Mucosa of descending colon (tissue), 3 donors: ENCODE measurements at regions not wholly inside any gene's neighbourhood (a gene's known extent, or its start where the extent isn't known, plus 50 kb on each side); places are given as distances from the start of the nearest gene placed in this dataset.

Experiments used
- ATAC-seq: fragments of 200-7000 bp; cut with Tn5 transposase; one replicate; pipeline ENCODE4 v1.9.1; 2020; ENCODE audit warnings: mild to moderate bottlenecking, moderate library complexity
- DNase-seq, 3 donors: peaks; one replicate each; pipeline ENCODE4 v3.0.0-alpha.2; 2020
- H3K36me3 ChIP-seq: fragments of 200-600 bp; one replicate; pipeline ENCODE4 v1.8.0; 2021; ENCODE audit warnings: low read depth, mild to moderate bottlenecking
- H3K4me1 ChIP-seq: fragments of 200-600 bp; one replicate; pipeline ENCODE4 v1.8.0; 2021; ENCODE audit warnings: low read depth, mild to moderate bottlenecking
- H3K4me3 ChIP-seq: fragments of 200-600 bp; one replicate; pipeline ENCODE4 v1.8.0; 2021; ENCODE audit warnings: mild to moderate bottlenecking
- H3K9me3 ChIP-seq: fragments of 200-600 bp; one replicate; pipeline ENCODE4 v1.8.0; 2021; ENCODE audit warnings: mild to moderate bottlenecking
- intact Hi-C, 2 donors: fragments of 100-400 bp; cut with DNase I in 1 of 2; cut with micrococcal nuclease in 1 of 2; formaldehyde crosslinking; loops; one replicate each; pipeline versions ENCODE4 v1.11.0 to v1.11.1; 2022; cut with DNase I, micrococcal nuclease
- TF ChIP-seq, protein P1 (sequence below): fragments of 200-600 bp; IDR thresholded peaks from one replicate; pipeline ENCODE4 v1.8.0; 2022; ENCODE audit warnings: antibody characterized with exemption, mild to moderate bottlenecking
- donor health status: DM: no; HTN: no; CAD: no; lungs with moderate emphysema.
- donor health status: DM: no; HTN: no; CAD: no.
- donor health status: DM: no; HTN: yes; CAD: no.

DNA sequence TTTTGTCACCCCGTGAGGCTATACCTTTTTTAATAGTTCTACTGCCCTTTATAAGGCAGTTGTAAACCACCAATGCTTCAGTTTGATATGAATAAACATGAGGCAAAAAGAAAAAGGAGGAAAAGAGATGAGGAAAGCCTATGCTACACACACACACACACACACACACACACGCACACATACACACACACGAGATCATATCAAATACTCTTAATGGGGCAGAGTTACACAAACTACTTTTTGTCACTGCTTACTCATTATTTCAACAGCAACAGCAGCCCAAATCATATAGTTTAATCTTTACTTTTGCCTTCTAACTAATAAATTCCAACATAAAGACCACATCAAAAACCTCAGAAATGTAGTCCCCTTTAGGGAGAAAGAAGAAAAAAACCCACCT lies 116.8 kb upstream of the PAM start:
- TF ChIP-seq, protein P1, sequence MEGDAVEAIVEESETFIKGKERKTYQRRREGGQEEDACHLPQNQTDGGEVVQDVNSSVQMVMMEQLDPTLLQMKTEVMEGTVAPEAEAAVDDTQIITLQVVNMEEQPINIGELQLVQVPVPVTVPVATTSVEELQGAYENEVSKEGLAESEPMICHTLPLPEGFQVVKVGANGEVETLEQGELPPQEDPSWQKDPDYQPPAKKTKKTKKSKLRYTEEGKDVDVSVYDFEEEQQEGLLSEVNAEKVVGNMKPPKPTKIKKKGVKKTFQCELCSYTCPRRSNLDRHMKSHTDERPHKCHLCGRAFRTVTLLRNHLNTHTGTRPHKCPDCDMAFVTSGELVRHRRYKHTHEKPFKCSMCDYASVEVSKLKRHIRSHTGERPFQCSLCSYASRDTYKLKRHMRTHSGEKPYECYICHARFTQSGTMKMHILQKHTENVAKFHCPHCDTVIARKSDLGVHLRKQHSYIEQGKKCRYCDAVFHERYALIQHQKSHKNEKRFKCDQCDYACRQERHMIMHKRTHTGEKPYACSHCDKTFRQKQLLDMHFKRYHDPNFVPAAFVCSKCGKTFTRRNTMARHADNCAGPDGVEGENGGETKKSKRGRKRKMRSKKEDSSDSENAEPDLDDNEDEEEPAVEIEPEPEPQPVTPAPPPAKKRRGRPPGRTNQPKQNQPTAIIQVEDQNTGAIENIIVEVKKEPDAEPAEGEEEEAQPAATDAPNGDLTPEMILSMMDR = no peak
- Histone ChIP-seq H3K9me3 (peaks cover 4% of the 10 kb centered on the region), H3K4me3 (no peak overlapping the region), H3K4me1 (no peaks in the 10 kb centered on the region), H3K36me3 (no peaks in the 10 kb centered on the region)
- no peak for DNase-seq
- no peak for ATAC-seq
- intact Hi-C loops = no loop called here

DNA sequence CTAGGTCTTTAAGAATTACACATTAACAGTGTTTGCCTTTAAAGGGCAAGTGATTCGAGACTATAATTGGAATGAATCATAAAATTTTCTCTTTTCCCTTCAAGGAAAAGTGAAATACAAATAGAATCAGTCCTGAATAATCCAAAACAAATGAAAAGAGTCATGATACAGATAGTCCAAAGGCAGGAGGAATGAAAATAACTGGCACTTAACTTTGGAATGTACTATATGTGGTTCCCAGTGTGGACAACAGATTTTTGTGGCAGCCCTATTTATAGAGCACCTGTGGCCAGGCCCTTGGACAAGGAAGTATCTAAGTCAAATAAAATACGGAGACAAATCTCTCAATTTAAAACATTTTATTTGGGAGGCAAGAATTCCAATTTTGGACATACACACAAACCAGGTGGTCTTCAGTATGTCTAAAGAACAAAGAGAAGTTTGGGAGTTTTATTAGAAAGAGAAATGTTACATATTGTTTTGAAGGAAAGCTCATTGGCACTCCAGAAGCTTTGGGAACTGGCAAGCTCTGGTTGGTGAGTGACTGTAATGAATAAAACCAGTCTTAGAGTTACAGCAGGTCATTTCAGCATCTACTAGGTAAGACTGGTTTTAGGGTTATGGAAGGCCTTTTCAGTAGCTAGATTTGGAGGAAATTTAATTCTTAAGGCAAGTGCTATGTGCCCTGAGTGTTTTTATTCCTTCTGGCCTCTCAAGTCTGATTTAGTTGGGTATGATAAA lies 116.0 kb upstream of the PAM start:
- DNase-seq (no peak), ATAC-seq (no peak)
- H3K4me3 ChIP-seq = no peak overlapping the region
- intact Hi-C loops = no loop called here
- TF ChIP-seq, protein P1 = no peak
- no peaks in the 10 kb centered on the region for H3K4me1 ChIP-seq
- no peaks in the 10 kb centered on the region for H3K9me3 ChIP-seq
- no peaks in the 10 kb centered on the region for H3K36me3 ChIP-seq

DNA sequence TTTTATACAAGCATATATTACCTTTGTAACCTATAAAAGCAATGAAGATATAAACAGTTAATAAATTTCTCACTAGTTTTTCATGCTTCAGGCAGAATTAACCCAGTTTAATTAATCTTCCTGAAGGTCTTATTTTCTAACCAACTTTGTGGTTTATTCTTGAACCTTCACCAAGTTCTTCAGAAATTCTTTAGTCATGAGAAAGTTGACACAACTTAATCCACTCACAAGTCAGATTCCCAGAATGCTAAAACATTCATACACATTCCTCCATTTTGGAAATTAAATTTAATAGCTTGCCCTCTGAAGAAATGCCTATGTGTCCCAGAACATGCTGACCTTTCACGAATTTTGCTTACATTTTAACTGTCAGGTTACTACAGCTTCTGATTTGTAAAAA lies 105.4 kb upstream of the PAM start:
- DNase-seq (no peak), ATAC-seq (no peak)
- Histone ChIP-seq H3K36me3 (no peaks in the 10 kb centered on the region), H3K4me3 (no peak overlapping the region), H3K9me3 (peaks cover 3% of the 10 kb centered on the region), H3K4me1 (no peaks in the 10 kb centered on the region)
- intact Hi-C loops = no loop called here
- TF ChIP-seq, protein P1 = no peak

DNA sequence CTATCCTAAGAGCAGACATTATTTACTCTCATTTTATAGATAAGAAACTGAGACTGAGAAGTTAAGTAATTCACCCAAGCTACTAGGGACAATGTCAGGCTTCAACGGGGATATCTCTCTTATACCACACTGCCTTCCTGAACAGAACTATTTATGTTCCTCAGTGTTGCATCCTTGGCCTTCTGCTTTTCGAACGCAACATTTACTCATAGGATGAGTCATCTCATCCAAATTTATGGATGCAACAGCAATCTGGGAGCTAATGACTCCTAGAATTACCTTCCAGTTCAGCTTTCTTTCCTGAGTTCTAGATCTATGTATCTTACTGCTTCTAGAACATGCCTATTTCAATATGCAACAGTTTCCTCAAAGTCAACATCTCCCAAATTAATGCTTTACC lies 103.6 kb upstream of the PAM start:
- TF ChIP-seq, protein P1 = no peak
- ATAC-seq (no peak), DNase-seq (no peak)
- peaks cover 2% of the 10 kb centered on the region for H3K9me3 ChIP-seq
- H3K4me3 ChIP-seq = no peak overlapping the region
- H3K4me1 ChIP-seq = no peaks in the 10 kb centered on the region
- H3K36me3 ChIP-seq = no peaks in the 10 kb centered on the region
- intact Hi-C loops = no loop called here

DNA sequence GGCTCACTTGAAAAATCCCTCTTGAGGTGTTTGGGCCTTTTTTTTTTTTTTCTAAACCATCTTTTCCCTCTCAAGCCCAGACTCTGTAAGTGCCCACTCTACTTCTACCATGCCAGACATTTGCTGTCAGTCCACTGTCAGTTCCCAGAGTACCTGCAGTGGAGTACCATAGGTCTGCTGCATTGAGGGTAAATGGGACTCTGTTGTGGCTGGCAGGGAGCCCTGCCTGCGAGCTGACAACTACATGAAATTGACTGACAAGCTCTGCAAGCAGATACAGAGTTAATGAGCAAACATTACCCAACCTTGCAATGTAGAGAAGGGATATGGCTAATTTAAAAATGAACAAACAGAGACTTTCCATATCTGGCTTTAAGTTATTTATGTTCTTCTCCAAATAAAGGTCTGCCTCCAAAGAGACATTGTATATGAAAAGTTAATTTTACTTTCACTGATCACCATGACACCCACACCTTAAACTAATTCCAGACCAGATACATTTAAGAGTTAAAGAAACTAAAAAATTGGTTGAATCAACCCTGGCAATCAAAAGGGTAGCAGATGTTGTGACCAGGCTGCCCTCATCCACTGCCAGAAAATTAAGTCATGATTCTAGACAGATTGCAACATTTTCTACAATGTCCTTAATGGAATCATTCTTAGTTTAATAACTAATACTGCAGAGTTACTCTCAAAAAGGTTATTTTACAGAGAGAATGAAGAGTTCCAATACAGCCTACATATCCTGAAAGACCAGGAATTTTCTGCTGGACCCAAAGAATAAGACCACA lies 100.4 kb upstream of the PAM start:
- Histone ChIP-seq H3K9me3 (no peaks in the 10 kb centered on the region), H3K4me3 (no peak overlapping the region), H3K36me3 (no peaks in the 10 kb centered on the region), H3K4me1 (no peaks in the 10 kb centered on the region)
- DNase-seq (no peak), ATAC-seq (no peak)
- TF ChIP-seq, protein P1 = no peak
- intact Hi-C loops = no loop called here
